Stimulated activated naive CD8-positive, alpha-beta T cell treated with anti-CD3 and anti-CD28 coated beads, Interleukin-15, Interleukin-2, amounts not matched to agents 100 ng/mL and 50 ng/mL, for 24 hours (primary cell): ENCODE measurements at regions not wholly inside any gene's neighbourhood (a gene's known extent, or its start where the extent isn't known, plus 50 kb on each side); places are given as distances from the start of the nearest gene placed in this dataset.

Experiments used
- H3K27ac Mint-ChIP-seq: one replicate; pipeline ENCODE4 v1.8.0; 2021; ENCODE audit warnings: mild to moderate bottlenecking, mixed read lengths
- H3K27me3 Mint-ChIP-seq: one replicate; pipeline ENCODE4 v1.8.0; 2021; ENCODE audit warnings: mixed read lengths
- H3K36me3 Mint-ChIP-seq: one replicate; pipeline ENCODE4 v1.8.0; 2021; ENCODE audit warnings: low read depth, mixed read lengths
- H3K4me1 Mint-ChIP-seq: one replicate; pipeline ENCODE4 v1.8.0; 2021; ENCODE audit warnings: low read depth, mixed read lengths
- H3K4me3 Mint-ChIP-seq: one replicate; pipeline ENCODE4 v1.8.0; 2021; ENCODE audit warnings: mild to moderate bottlenecking, mixed read lengths
- H3K9me3 Mint-ChIP-seq: one replicate; pipeline ENCODE4 v1.8.0; 2021; ENCODE audit warnings: mixed read lengths

GRCh38 chr2:129620411-129620810 lies 359.1 kb upstream of the RAB6C start:
- Mint-ChIP-seq H3K4me1 (no peaks in the 10 kb centered on the region), H3K4me3 (no peak overlapping the region)

DNA sequence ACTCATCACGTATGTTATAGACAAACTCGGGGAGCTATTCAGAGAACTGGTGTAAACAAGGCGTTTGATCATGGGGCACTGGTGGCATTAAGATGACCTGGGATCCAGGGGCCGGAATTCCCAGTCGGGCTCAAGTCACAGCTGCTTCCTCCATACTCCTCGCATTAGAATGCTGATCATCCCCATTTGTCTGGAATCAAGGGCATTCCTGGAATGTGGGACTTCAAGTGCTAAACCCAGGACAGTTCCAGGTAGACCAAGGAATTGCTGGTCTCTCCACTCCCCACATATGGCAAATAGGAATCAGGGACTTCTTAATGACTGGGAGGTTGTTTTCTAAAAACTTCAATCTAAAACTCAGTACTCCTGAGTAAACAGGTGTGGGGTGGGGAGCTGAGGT lies 355.7 kb upstream of the RAB6C start:
- Mint-ChIP-seq H3K4me1 (no peaks in the 10 kb centered on the region), H3K27me3 (no peaks in the 10 kb centered on the region), H3K27ac (no peak overlapping the region), H3K36me3 (no peaks in the 10 kb centered on the region), H3K4me3 (no peak overlapping the region), H3K9me3 (peaks cover 5% of the 10 kb centered on the region)

More at GRCh38 chr2:129620411-129620810, 359.1 kb upstream of the RAB6C start:
- H3K9me3 Mint-ChIP-seq: no peaks in the 10 kb centered on the region
- H3K36me3 Mint-ChIP-seq: no peaks in the 10 kb centered on the region
- H3K27ac Mint-ChIP-seq: no peak overlapping the region
- H3K27me3 Mint-ChIP-seq: peaks cover 2% of the 10 kb centered on the region

GRCh38 chr2:129627437-129627836 lies 352.0 kb upstream of the RAB6C start:
- no peaks in the 10 kb centered on the region for H3K27me3 Mint-ChIP-seq
- H3K4me1 Mint-ChIP-seq: no peaks in the 10 kb centered on the region
- no peaks in the 10 kb centered on the region for H3K36me3 Mint-ChIP-seq
- H3K9me3 Mint-ChIP-seq: peaks cover 5% of the 10 kb centered on the region
- H3K27ac Mint-ChIP-seq: no peak overlapping the region
- no peak overlapping the region for H3K4me3 Mint-ChIP-seq

DNA sequence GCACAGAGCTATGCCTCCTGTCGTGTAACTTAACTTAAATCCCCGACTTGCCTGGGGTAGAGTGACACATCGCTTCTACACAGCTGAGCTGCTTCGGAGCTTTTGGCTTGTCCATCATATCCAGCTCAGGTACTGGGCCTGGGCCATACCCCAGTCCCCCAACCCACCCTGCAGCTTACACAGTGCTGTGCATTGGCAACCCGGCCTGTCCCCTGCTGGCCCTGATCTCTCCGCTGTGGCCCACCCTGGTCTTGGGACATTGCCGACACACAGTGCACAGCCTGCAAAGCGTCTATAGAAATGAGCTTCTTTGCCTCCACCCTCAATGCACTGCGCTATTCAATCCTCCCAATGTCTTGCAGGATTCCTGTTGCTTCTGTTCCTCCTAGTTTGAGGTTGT lies 342.8 kb upstream of the RAB6C start:
- no peaks in the 10 kb centered on the region for H3K4me1 Mint-ChIP-seq
- no peaks in the 10 kb centered on the region for H3K36me3 Mint-ChIP-seq
- no peak overlapping the region for H3K27ac Mint-ChIP-seq

DNA sequence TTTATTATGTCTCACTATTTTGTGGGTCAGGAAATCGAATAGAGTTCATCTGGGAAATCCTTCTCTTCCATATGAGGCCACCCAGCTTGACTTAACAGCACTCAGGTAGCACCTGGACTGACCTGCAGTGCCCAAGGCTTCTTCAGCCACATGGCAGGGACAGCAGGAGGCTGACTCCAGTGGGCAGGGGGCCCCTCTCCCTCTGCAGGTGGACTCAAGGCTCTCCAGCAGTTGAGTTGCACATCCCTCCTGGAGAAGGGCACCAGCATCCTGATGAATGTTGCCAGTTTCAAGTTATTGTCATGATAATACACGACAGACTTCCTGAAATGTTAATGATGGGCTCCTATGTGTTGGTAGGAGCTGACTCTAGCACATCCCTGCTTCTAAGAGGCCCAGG lies 338.1 kb upstream of the RAB6C start:
- no peaks in the 10 kb centered on the region for H3K27me3 Mint-ChIP-seq
- no peaks in the 10 kb centered on the region for H3K9me3 Mint-ChIP-seq
- H3K27ac Mint-ChIP-seq: no peak overlapping the region
- no peaks in the 10 kb centered on the region for H3K36me3 Mint-ChIP-seq
- no peak overlapping the region for H3K4me3 Mint-ChIP-seq
- no peaks in the 10 kb centered on the region for H3K4me1 Mint-ChIP-seq

More for the DNA sequence above, 342.8 kb upstream of the RAB6C start:
- Mint-ChIP-seq H3K4me3 (no peak overlapping the region), H3K9me3 (no peaks in the 10 kb centered on the region), H3K27me3 (no peaks in the 10 kb centered on the region)

GRCh38 chr2:129642526-129643043 lies 336.9 kb upstream of the RAB6C start:
- Mint-ChIP-seq H3K27ac (no peak overlapping the region), H3K9me3 (no peaks in the 10 kb centered on the region), H3K27me3 (no peaks in the 10 kb centered on the region), H3K4me1 (no peaks in the 10 kb centered on the region), H3K4me3 (no peak overlapping the region), H3K36me3 (no peaks in the 10 kb centered on the region)

- Mint-ChIP-seq H3K4me3 (no peak overlapping the region), H3K9me3 (no peaks in the 10 kb centered on the region), H3K27ac (no peak overlapping the region), H3K4me1 (no peaks in the 10 kb centered on the region), H3K27me3 (no peaks in the 10 kb centered on the region), H3K36me3 (no peaks in the 10 kb centered on the region)
Measured at GRCh38 chr2:129645335-129645734, 334.1 kb upstream of the RAB6C start.

DNA sequence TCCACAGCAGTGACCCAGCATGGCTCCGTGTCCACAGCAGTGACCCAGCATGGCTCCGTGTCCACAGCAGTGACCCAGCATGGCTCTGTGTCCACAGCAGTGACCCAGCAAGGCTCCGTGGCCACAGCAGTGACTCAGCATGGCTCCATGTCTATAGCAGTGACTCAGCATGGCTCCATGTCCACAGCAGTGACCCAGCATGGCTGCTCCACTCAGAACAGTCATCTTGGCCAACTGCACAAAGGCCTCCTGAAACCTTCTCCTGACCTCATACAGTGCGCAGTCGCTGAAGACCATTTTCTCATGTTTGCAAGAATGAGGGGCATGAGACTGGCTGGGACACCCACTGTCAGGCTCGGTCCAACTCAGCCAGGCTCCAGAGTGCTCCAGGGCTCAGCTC lies 333.4 kb upstream of the RAB6C start:
- Mint-ChIP-seq H3K4me3 (no peak overlapping the region), H3K27ac (no peak overlapping the region), H3K9me3 (no peaks in the 10 kb centered on the region), H3K4me1 (no peaks in the 10 kb centered on the region), H3K27me3 (no peaks in the 10 kb centered on the region), H3K36me3 (no peaks in the 10 kb centered on the region)

- Mint-ChIP-seq H3K36me3 (no peaks in the 10 kb centered on the region), H3K9me3 (no peaks in the 10 kb centered on the region), H3K27me3 (no peaks in the 10 kb centered on the region), H3K4me3 (no peak overlapping the region), H3K27ac (no peak overlapping the region), H3K4me1 (no peaks in the 10 kb centered on the region)
Measured at GRCh38 chr2:129653246-129653645, 326.2 kb upstream of the RAB6C start.

DNA sequence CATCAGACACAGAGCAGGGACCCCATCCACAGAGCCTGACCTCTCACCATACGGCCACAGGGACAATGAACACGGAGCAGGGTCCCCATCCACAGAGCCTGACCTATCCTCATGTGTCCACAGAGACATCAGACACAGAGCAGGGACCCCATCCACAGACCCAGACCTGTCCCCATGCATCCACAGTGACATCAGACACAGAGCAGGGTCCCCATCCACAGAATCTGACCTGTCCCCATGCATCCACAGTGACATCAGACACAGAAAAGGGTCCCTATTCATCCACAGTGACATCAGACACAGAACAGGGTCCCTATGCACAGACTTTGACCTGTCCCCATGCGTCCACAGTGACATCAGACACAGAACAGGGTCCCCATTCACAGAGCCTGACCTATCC lies 325.1 kb upstream of the RAB6C start:
- peaks cover 2% of the 10 kb centered on the region for H3K27me3 Mint-ChIP-seq
- H3K36me3 Mint-ChIP-seq: no peaks in the 10 kb centered on the region
- no peaks in the 10 kb centered on the region for H3K4me1 Mint-ChIP-seq
- H3K4me3 Mint-ChIP-seq: no peak overlapping the region
- no peak overlapping the region for H3K27ac Mint-ChIP-seq
- H3K9me3 Mint-ChIP-seq: peaks cover 6% of the 10 kb centered on the region

GRCh38 chr2:129656081-129656598 lies 323.3 kb upstream of the RAB6C start:
- no peak overlapping the region for H3K27ac Mint-ChIP-seq
- no peaks in the 10 kb centered on the region for H3K4me1 Mint-ChIP-seq

DNA sequence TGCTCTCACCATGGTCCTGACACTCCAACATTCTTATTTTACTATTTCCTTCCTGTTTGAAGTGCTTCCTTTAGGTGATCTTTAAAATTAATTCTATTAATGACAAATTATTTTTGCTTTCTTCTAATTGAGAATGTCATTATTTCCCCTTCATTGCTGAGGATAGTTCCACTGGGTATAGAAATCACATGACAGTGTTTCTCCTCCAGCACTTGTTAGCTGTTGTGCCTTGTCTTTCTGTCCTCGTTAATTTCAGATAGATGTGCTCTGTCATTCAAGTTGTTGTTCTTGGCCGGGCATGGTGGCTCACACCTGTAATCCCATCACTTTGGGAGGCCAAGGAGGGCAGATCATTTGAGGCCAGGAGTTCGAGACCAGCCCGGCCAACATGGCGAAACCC lies 321.0 kb upstream of the RAB6C start:
- H3K36me3 Mint-ChIP-seq: no peaks in the 10 kb centered on the region

More at GRCh38 chr2:129656081-129656598, 323.3 kb upstream of the RAB6C start:
- Mint-ChIP-seq H3K4me3 (no peak overlapping the region), H3K9me3 (peaks cover 10% of the 10 kb centered on the region), H3K36me3 (no peaks in the 10 kb centered on the region), H3K27me3 (peaks cover 4% of the 10 kb centered on the region)

DNA sequence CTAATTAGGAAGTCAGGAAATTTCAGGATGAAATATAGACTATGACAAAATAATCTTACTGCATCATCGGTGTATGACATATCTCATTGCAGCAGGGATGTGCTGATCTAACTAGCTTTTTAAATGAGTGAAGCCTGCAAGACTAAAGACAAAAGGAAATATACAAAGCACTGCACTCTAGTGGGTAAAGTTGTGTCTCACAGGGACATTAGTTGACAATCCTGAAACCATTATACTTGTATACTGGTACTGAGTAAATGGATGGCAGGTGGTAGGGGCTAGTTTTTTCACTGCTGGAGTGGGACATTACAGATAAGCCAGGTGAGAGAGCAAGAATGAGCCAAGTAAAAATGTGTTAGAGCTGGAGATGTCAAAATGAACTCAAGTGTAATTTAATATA lies 317.5 kb upstream of the RAB6C start:
- no peaks in the 10 kb centered on the region for H3K36me3 Mint-ChIP-seq
- peaks cover 10% of the 10 kb centered on the region for H3K9me3 Mint-ChIP-seq
- H3K4me1 Mint-ChIP-seq: no peaks in the 10 kb centered on the region
- no peak overlapping the region for H3K27ac Mint-ChIP-seq
- peaks cover 7% of the 10 kb centered on the region for H3K27me3 Mint-ChIP-seq
- no peak overlapping the region for H3K4me3 Mint-ChIP-seq

More for the DNA sequence above, 321.0 kb upstream of the RAB6C start:
- Mint-ChIP-seq H3K4me1 (no peaks in the 10 kb centered on the region), H3K27me3 (peaks cover 4% of the 10 kb centered on the region), H3K27ac (no peak overlapping the region), H3K4me3 (no peak overlapping the region), H3K9me3 (peaks cover 10% of the 10 kb centered on the region)

DNA sequence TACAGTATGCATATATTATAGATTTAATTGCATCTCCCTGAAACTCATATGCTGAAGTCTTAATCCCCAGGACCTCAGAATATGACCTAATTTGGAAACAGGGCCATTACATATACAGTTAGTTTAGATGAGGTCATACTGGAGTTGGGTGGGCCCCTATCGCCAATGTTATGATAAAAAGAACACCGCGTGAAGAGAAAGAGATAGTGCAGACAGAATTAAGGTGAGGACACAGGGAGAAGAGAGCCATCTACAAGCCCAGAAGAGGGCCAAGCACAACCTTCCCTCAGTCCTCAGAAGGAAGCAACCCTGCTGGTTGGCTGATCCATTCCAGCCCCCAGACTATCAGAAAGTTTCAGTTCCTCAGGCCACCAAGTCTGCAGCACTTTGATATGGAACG lies 311.9 kb upstream of the RAB6C start:
- H3K36me3 Mint-ChIP-seq: no peaks in the 10 kb centered on the region
- H3K27ac Mint-ChIP-seq: no peak overlapping the region
- peaks cover 3% of the 10 kb centered on the region for H3K27me3 Mint-ChIP-seq
- no peaks in the 10 kb centered on the region for H3K4me1 Mint-ChIP-seq
- H3K4me3 Mint-ChIP-seq: no peak overlapping the region
- no peaks in the 10 kb centered on the region for H3K9me3 Mint-ChIP-seq

- Mint-ChIP-seq H3K9me3 (no peaks in the 10 kb centered on the region), H3K27me3 (no peaks in the 10 kb centered on the region), H3K4me1 (no peaks in the 10 kb centered on the region), H3K4me3 (no peak overlapping the region), H3K36me3 (no peaks in the 10 kb centered on the region), H3K27ac (no peak overlapping the region)
Measured at GRCh38 chr2:129672521-129672920, 306.9 kb upstream of the RAB6C start.

DNA sequence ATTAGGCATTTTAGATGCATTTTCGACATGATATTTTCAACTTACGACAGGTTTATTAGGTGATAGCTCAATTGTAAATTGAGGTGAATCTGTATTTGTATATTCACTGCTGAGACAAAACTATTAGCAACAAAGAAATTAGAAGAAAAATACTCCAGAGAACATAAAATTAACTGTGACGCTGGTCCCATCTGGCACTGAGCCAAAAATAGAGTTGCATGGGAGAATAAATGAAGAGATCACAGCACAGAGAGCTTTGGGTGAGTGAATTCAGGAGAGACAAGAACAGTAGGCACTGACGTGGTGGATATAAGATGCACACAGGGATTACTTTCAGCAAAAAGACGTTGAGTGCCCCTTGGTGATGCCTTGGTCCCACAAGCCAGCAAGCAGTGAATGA lies 306.2 kb upstream of the RAB6C start:
- no peaks in the 10 kb centered on the region for H3K36me3 Mint-ChIP-seq
- H3K27ac Mint-ChIP-seq: no peak overlapping the region
- no peak overlapping the region for H3K4me3 Mint-ChIP-seq
- H3K9me3 Mint-ChIP-seq: no peaks in the 10 kb centered on the region
- H3K4me1 Mint-ChIP-seq: no peaks in the 10 kb centered on the region
- H3K27me3 Mint-ChIP-seq: no peaks in the 10 kb centered on the region
